Breast epithelium (tissue), 4 donors: ENCODE measurements at regions not wholly inside any gene's neighbourhood (a gene's known extent, or its start where the extent isn't known, plus 50 kb on each side); places are given as distances from the start of the nearest gene placed in this dataset.
"Not testable (repeated sequence)": the region's sequence is repeated elsewhere in the genome, so short reads cannot be mapped to it uniquely, and the experiment has no call there.

Experiments used
- DNase-seq, 2 donors: peaks; one replicate each; pipeline ENCODE4 v3.0.0-alpha.2; 2019; ENCODE audit warnings: low spot score in 2 of 2
- H3K27ac ChIP-seq, 2 donors: fragments of 200-600 bp; sonication (generic) in 1 of 2; one replicate each; pipeline ENCODE4 v1.5.1; 2016 to 2019; ENCODE audit warnings: mild to moderate bottlenecking in 1 of 2
- H3K27me3 ChIP-seq, 2 donors: fragments of 200-600 bp; sonication (generic) in 1 of 2; one replicate each; pipeline versions ENCODE4 v1.5.1 to v1.6.0; 2017 to 2019; ENCODE audit warnings: control low read depth in 1 of 2, mild to moderate bottlenecking in 1 of 2
- H3K36me3 ChIP-seq: fragments of 200-600 bp; one replicate; pipeline ENCODE4 v1.5.1; 2019
- H3K4me1 ChIP-seq, 2 donors: fragments of 200-600 bp; sonication (generic); one replicate each; pipeline ENCODE4 v1.5.1; 2016 to 2019; ENCODE audit warnings: control low read depth in 1 of 2
- H3K4me3 ChIP-seq, 3 donors: fragments of 200-600 bp; sonication (generic); 1 replicate in 2 of 3; 2 replicates in 1 of 3; pipeline ENCODE4 v1.5.1; 2016 to 2019; ENCODE audit warnings: mild to moderate bottlenecking in 3 of 3, moderate library complexity in 2 of 3
- H3K9me3 ChIP-seq, 2 donors: fragments of 200-600 bp; sonication (generic) in 1 of 2; one replicate each; pipeline ENCODE4 v1.5.1; 2016 to 2019; ENCODE audit warnings: control low read depth in 1 of 2
- CTCF ChIP-seq, 3 donors: fragments of 450-650 bp; IDR thresholded peaks; one replicate each; pipeline ENCODE4 v1.5.1; 2016 to 2017; ENCODE audit warnings: antibody characterized with exemption in 3 of 3, mild to moderate bottlenecking in 3 of 3, moderate library complexity in 3 of 3
- POLR2A ChIP-seq: fragments of 450-650 bp; IDR thresholded peaks from one replicate; pipeline ENCODE4 v1.6.1; 2016; ENCODE audit warnings: antibody characterized with exemption, mild to moderate bottlenecking, moderate library complexity
- POLR2AphosphoS5 ChIP-seq, 3 donors: sonication (generic); formaldehyde crosslinking; IDR thresholded peaks; one replicate each; pipeline ENCODE4 v1.6.1; 2017; ENCODE audit warnings: antibody characterized with exemption in 3 of 3
- intact Hi-C: fragments of 100-400 bp; cut with DNase I; formaldehyde crosslinking; loops from one replicate; pipeline ENCODE4 v1.15.1; 2023; ENCODE audit warnings: low total_unique reads

GRCh38 chr21:19065164-19065563, 661.6 kb upstream of the TMPRSS15 start:
- no peak overlapping the region for H3K4me3 ChIP-seq
- intact Hi-C loops, result no loop called here
- TF ChIP-seq POLR2AphosphoS5 (IDR thresholded peaks at IDR 0.05) (no peak), CTCF (IDR thresholded peaks at IDR 0.05) (no peak)
- H3K27ac ChIP-seq, result no peak overlapping the region
- no peaks in the 10 kb centered on the region for H3K27me3 ChIP-seq
- DNase-seq, result no peak
- peaks cover 0 to 11% of the 10 kb centered on the region in 2 donors for H3K9me3 ChIP-seq
- H3K4me1 ChIP-seq, result no peaks in the 10 kb centered on the region
- no peaks in the 10 kb centered on the region for H3K36me3 ChIP-seq

- TF ChIP-seq POLR2AphosphoS5 (IDR thresholded peaks at IDR 0.05), result no peak
- no peak for TF ChIP-seq POLR2A
- TF ChIP-seq CTCF (IDR thresholded peaks at IDR 0.05), result no peak
- no peak for DNase-seq
- Histone ChIP-seq H3K27ac (no peak overlapping the region), H3K4me1 (no peaks in the 10 kb centered on the region), H3K4me3 (no peak overlapping the region), H3K27me3 (no peaks in the 10 kb centered on the region), H3K9me3 (peaks cover 4 to 20% of the 10 kb centered on the region in 2 donors), H3K36me3 (no peaks in the 10 kb centered on the region)
- intact Hi-C loops, result no loop called here
Measured at GRCh38 chr21:19076031-19076430, 672.4 kb upstream of the TMPRSS15 start.

GRCh38 chr21:19109694-19110093, 706.1 kb upstream of the TMPRSS15 start:
- intact Hi-C loops, result no loop called here
- Histone ChIP-seq H3K27me3 (no peaks in the 10 kb centered on the region), H3K4me3 (no peak overlapping the region), H3K27ac (no peak overlapping the region), H3K36me3 (no peaks in the 10 kb centered on the region), H3K4me1 (no peaks in the 10 kb centered on the region), H3K9me3 (no peaks in the 10 kb centered on the region)
- no peak for TF ChIP-seq POLR2AphosphoS5 (IDR thresholded peaks at IDR 0.05)
- no peak for TF ChIP-seq POLR2A
- no peak for TF ChIP-seq CTCF (IDR thresholded peaks at IDR 0.05)
- no peak for DNase-seq

- H3K27me3 ChIP-seq, H3K4me3 ChIP-seq, intact Hi-C loops, DNase-seq, H3K4me1 ChIP-seq, H3K9me3 ChIP-seq, H3K27ac ChIP-seq, H3K36me3 ChIP-seq: not testable (repeated sequence)
Measured at GRCh38 chr21:19119259-19119658, 715.7 kb upstream of the TMPRSS15 start.

- Histone ChIP-seq H3K27me3 (no peaks in the 10 kb centered on the region), H3K4me3 (no peak overlapping the region), H3K9me3 (no peaks in the 10 kb centered on the region), H3K4me1 (no peaks in the 10 kb centered on the region), H3K27ac (no peak overlapping the region), H3K36me3 (no peaks in the 10 kb centered on the region)
- no peak for DNase-seq
- TF ChIP-seq CTCF (IDR thresholded peaks at IDR 0.05), result no peak
- TF ChIP-seq POLR2A, result no peak
- TF ChIP-seq POLR2AphosphoS5 (IDR thresholded peaks at IDR 0.05), result no peak
- intact Hi-C loops, result no loop called here
Measured at GRCh38 chr21:19120591-19120990, 717.0 kb upstream of the TMPRSS15 start.

GRCh38 chr21:19122356-19122755, 718.8 kb upstream of the TMPRSS15 start:
- Histone ChIP-seq H3K27ac (no peak overlapping the region), H3K9me3 (no peaks in the 10 kb centered on the region), H3K4me1 (no peaks in the 10 kb centered on the region), H3K4me3 (no peak overlapping the region), H3K27me3 (no peaks in the 10 kb centered on the region), H3K36me3 (no peaks in the 10 kb centered on the region)
- TF ChIP-seq CTCF (IDR thresholded peaks at IDR 0.05) (no peak), POLR2A (no peak), POLR2AphosphoS5 (IDR thresholded peaks at IDR 0.05) (no peak)
- intact Hi-C loops, result no loop called here
- no peak for DNase-seq
